Ovary (tissue), 7 donors: ENCODE measurements at regions not wholly inside any gene's neighbourhood (a gene's known extent, or its start where the extent isn't known, plus 50 kb on each side); places are given as distances from the start of the nearest gene placed in this dataset.

Experiments
- DNase-seq, 5 donors: peaks; one replicate each; pipeline ENCODE4 v3.0.0-alpha.2; 2019 to 2020
- H3K27ac ChIP-seq, 2 donors: fragments of 200-600 bp; one replicate each; pipeline versions ENCODE4 v1.5.1 to v1.8.0; 2019 to 2022
- H3K27me3 ChIP-seq: fragments of 200-600 bp; one replicate; pipeline ENCODE4 v1.8.0; 2022
- H3K36me3 ChIP-seq: fragments of 200-600 bp; sonication (generic); one replicate; pipeline ENCODE4 v1.5.1; 2019
- H3K4me1 ChIP-seq: one replicate; pipeline ENCODE4 v1.8.1; 2013; ENCODE audit warnings: mild to moderate bottlenecking, moderate library complexity; ENCODE audit not compliant: insufficient read depth
- H3K4me3 ChIP-seq: fragments of 200-600 bp; sonication (generic); one replicate; pipeline ENCODE4 v1.5.1; 2017
- H3K9me3 ChIP-seq, 2 donors: fragments of 200-600 bp in 1 of 2; sonication (generic) in 1 of 2; one replicate each; pipeline versions ENCODE4 v1.5.1 to v1.8.1; 2013 to 2019; ENCODE audit warnings: mild to moderate bottlenecking in 1 of 2, moderate library complexity in 1 of 2
- CTCF ChIP-seq, 3 donors: fragments of 450-650 bp in 2 of 3; fragments of 200-600 bp in 1 of 3; IDR thresholded peaks; one replicate each; pipeline versions ENCODE4 v1.5.1 to v1.8.0; 2016 to 2022; ENCODE audit warnings: antibody characterized with exemption in 3 of 3, mild to moderate bottlenecking in 1 of 3
- EP300 ChIP-seq: sonication (generic); formaldehyde crosslinking; IDR thresholded peaks from one replicate; pipeline ENCODE4 v1.6.1; 2017; ENCODE audit warnings: antibody characterized with exemption
- POLR2A ChIP-seq: fragments of 450-650 bp; IDR thresholded peaks from one replicate; pipeline ENCODE4 v1.6.1; 2017; ENCODE audit warnings: antibody characterized with exemption, mild to moderate bottlenecking, moderate library complexity
- WGBS, 3 donors: extraction: QIAGEN DNeasy Blood & Tissue Kit in 1 of 3; methylation state at CpG; one replicate each; pipeline versions ENCODE4 v1.1.5 to v1.1.7; 2013 to 2017; 5-methylcytosine and 5-hydroxymethylcytosine counted together
- intact Hi-C, 4 donors: fragments of 100-400 bp; cut with DNase I; formaldehyde crosslinking; loops; one replicate each; pipeline versions ENCODE4 v1.11.0 to v1.15.1; 2022 to 2023
- donor health status: DM: no; HTN: no; CAD: no; lungs with moderate emphysema.
- donor health status: DM: no; HTN: no; CAD: no.
- donor health status: Bipolar disorder and iron deficiency.
- donor health status: DM: no; HTN: no; CAD: no.
- donor health status: DM: yes; HTN: yes; CAD: no.

GRCh38 chr4:15327311-15328298, 100.2 kb upstream of the C1QTNF7 start:
- no peak overlapping the region for H3K4me3 ChIP-seq
- no peaks in the 10 kb centered on the region for H3K9me3 ChIP-seq
- intact Hi-C loops, result no loop called here
- H3K27me3 ChIP-seq, result no peaks in the 10 kb centered on the region
- peaks cover 2% of the 10 kb centered on the region for H3K4me1 ChIP-seq
- H3K36me3 ChIP-seq, result no peaks in the 10 kb centered on the region
- 31 to 38% (median 37%) methylated on average over 7 of the region's 7 CpGs for WGBS, 3 donors
- DNase-seq, result no peak
- TF ChIP-seq EP300 (no peak), POLR2A (no peak), CTCF (IDR thresholded peaks at IDR 0.05) (no peak)
- H3K27ac ChIP-seq, result no peak overlapping the region

DNA sequence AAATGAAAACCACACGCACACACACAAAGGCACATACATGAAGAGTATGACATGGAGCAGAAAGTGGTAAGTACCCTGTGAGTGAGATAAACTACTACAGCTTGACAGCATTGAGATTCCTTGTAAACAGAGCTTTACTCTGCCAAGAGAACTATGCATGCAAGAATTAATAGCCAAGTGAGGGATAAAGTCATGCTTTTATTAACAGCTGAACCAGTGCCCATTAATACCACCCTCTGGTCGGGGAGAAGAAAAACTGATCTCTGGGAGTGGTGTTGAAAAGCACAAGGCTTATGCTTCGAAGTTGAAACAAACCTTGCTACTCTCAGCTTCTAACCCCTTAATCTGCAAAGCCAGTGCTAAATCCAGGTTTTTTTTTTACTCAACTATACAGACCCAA, 95.9 kb upstream of the C1QTNF7 start:
- no peaks in the 10 kb centered on the region for H3K9me3 ChIP-seq
- TF ChIP-seq POLR2A (no peak), EP300 (no peak), CTCF (IDR thresholded peaks at IDR 0.05) (no peak)
- no peak overlapping the region for H3K4me3 ChIP-seq
- H3K36me3 ChIP-seq, result no peaks in the 10 kb centered on the region
- H3K27me3 ChIP-seq, result no peaks in the 10 kb centered on the region
- peaks cover 2% of the 10 kb centered on the region for H3K4me1 ChIP-seq
- 65 to 77% (median 74%) methylated on average over 3 of the region's 3 CpGs for WGBS, 3 donors
- H3K27ac ChIP-seq, result no peak overlapping the region
- intact Hi-C loops, result no loop called here
- DNase-seq, result no peak

GRCh38 chr4:15332377-15332776, 95.5 kb upstream of the C1QTNF7 start:
- H3K9me3 ChIP-seq, result no peaks in the 10 kb centered on the region
- H3K4me1 ChIP-seq, result peaks cover 2% of the 10 kb centered on the region
- WGBS, 3 donors, result 82 to 86% (median 86%) methylated on average over 4 of the region's 4 CpGs
- no peak for DNase-seq
- intact Hi-C loops, result no loop called here
- no peaks in the 10 kb centered on the region for H3K27me3 ChIP-seq
- no peak overlapping the region for H3K27ac ChIP-seq
- no peak overlapping the region for H3K4me3 ChIP-seq
- no peaks in the 10 kb centered on the region for H3K36me3 ChIP-seq
- TF ChIP-seq EP300 (no peak), POLR2A (no peak), CTCF (IDR thresholded peaks at IDR 0.05) (no peak)

DNA sequence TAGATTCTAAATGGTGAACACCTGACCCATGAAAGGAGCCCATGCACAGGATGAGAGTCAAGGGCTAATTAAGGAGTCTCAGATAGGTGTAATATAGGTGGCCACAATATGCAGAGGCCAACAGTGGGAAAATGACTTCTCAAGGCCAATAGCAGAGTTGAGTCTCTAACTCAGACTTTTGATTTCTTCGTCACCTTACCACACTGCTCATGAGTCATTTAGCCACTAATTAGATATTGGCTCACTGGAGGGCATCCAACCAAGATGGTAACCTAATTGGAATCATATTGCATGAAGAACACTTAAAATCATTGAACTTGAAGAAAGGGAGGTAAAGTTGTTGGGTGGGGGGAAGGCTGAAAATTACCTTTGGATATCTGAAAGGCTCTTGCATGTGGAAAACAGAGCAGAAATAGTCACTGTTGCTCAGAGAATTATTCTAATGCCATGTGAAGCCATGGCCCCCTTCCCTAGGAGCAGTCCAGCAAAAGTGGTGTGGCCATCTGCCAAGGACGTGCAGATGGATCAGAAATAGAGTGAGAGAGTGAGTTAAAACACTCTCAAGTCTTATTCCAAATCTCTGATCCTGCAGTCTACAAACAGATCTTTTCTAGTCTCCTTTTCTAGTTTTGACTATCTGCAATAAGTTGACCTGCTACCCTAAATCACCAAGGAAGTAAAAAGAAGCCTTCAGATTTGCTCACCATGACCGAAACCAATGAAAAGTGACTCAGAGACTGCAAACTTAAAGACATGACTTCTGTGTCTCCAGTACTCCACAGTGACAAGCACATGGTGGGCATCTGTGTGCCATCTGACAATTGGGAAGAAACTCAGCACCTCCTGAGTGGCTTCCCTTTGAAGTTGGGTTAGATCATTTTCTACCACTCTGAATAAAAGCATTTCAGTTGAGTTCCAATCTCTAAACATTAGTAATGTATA, 93.9 kb upstream of the C1QTNF7 start:
- intact Hi-C loops, result no loop called here
- Histone ChIP-seq H3K36me3 (no peaks in the 10 kb centered on the region), H3K4me1 (no peaks in the 10 kb centered on the region), H3K4me3 (no peak overlapping the region), H3K27me3 (no peaks in the 10 kb centered on the region), H3K27ac (no peak overlapping the region), H3K9me3 (no peaks in the 10 kb centered on the region)
- TF ChIP-seq POLR2A (no peak), EP300 (no peak), CTCF (IDR thresholded peaks at IDR 0.05) (no peak)
- WGBS, 3 donors, result 72 to 81% (median 79%) methylated on average over 3 of the region's 3 CpGs
- no peak for DNase-seq
